ENCODE measurements at regions not wholly inside any gene's neighbourhood (a gene's known extent, or its start where the extent isn't known, plus 50 kb on each side); places are given as distances from the start of the nearest gene placed in this dataset.

DNA sequence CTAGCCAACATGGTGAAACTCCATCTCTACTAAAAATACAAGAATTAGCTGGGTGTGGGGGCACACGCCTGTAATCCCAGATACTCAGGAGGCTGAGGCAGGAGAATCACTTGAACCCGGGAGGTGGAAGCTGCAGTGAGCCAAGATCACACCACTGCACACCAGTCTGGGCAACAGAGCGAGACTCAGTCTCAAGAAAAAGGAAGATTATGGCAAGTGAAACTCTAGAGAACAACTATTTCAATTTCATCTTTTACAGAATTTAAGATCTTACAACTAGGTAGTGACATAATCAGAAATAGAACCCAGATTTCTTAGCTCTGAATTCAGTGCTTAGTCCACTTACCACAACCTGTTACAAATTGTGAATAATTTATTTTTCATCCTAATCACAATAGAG lies 108.8 kb upstream of the MAP3K1 start:
- no peaks in the 10 kb centered on the region for H3K27me3 ChIP-seq
- intact Hi-C loops (cut with DNase I; ENCODE audit: low total_unique reads), result no loop called here
- no peak overlapping the region for H3K4me3 ChIP-seq
- TF ChIP-seq, protein P1, sequence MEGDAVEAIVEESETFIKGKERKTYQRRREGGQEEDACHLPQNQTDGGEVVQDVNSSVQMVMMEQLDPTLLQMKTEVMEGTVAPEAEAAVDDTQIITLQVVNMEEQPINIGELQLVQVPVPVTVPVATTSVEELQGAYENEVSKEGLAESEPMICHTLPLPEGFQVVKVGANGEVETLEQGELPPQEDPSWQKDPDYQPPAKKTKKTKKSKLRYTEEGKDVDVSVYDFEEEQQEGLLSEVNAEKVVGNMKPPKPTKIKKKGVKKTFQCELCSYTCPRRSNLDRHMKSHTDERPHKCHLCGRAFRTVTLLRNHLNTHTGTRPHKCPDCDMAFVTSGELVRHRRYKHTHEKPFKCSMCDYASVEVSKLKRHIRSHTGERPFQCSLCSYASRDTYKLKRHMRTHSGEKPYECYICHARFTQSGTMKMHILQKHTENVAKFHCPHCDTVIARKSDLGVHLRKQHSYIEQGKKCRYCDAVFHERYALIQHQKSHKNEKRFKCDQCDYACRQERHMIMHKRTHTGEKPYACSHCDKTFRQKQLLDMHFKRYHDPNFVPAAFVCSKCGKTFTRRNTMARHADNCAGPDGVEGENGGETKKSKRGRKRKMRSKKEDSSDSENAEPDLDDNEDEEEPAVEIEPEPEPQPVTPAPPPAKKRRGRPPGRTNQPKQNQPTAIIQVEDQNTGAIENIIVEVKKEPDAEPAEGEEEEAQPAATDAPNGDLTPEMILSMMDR (IDR thresholded peaks at IDR 0.05), result no peak
- no peak for TF ChIP-seq POLR2A (IDR thresholded peaks at IDR 0.05)
- no peak for DNase-seq
- H3K27ac ChIP-seq, result no peak overlapping the region
- no peaks in the 10 kb centered on the region for H3K9me3 ChIP-seq
- WGBS, 2 donors, result 80 to 95% methylated on average over 3 of the region's 3 CpGs
- no peaks in the 10 kb centered on the region for H3K36me3 ChIP-seq (ENCODE audit: low read depth, missing control alignments)
- no peaks in the 10 kb centered on the region for H3K4me1 ChIP-seq

DNA sequence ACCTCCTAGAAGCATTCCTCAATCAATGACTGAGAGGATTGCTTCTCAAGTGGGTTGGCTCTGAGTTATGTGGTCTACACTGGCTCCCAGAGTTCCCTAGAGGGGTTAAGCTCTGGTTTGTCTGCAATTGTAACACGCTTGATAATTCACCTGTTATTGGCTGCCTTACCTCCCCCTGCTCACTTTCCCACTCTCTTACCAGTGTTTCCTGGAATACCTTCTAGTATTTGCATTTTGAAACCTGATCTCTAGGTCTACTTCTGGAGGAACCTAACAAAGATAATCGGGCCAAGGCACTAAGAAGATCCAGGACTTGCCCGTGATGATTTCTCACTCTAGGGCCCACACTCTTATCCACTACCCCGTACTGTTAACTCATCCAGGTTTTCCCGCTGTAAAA lies 110.1 kb upstream of the MAP3K1 start:
- H3K27ac ChIP-seq, result no peak overlapping the region
- H3K4me3 ChIP-seq, result no peak overlapping the region
- WGBS, 2 donors, result 72 to 79% methylated on average over 5 of the region's 5 CpGs
- no peaks in the 10 kb centered on the region for H3K9me3 ChIP-seq
- H3K36me3 ChIP-seq (ENCODE audit: low read depth, missing control alignments), result no peaks in the 10 kb centered on the region
- intact Hi-C loops (cut with DNase I; ENCODE audit: low total_unique reads), result no loop called here
- no peak for DNase-seq
- no peaks in the 10 kb centered on the region for H3K4me1 ChIP-seq
- TF ChIP-seq, protein P1 (IDR thresholded peaks at IDR 0.05), result no peak
- no peak for TF ChIP-seq POLR2A (IDR thresholded peaks at IDR 0.05)
- H3K27me3 ChIP-seq, result no peaks in the 10 kb centered on the region

DNA sequence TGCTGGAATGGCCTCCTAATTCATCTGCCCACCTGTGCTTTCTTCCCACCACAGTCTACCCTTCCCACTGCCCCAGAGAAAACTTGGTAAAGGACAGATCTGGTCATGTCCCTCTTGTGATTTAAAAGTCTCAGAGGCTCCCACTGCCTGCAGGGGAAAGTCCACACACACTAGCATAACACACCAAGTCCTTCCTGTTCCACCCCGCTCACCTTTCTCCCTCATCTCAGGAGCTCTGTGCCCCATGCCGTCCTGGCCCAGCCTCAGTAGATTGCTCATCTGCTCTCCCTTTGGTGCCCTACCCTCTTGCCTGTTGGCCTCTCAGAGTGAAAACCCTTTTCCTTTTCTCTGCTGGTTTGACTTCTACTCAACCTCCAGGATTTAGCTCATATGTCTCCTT lies 111.4 kb upstream of the MAP3K1 start:
- DNase-seq, result no peak
- no peak overlapping the region for H3K4me3 ChIP-seq
- peaks cover 8% of the 10 kb centered on the region for H3K4me1 ChIP-seq
- no peak for TF ChIP-seq POLR2A (IDR thresholded peaks at IDR 0.05)
- TF ChIP-seq, protein P1 (IDR thresholded peaks at IDR 0.05), result no peak
- 95 to 98% methylated on average over 2 of the region's 2 CpGs for WGBS, 2 donors
- intact Hi-C loops (cut with DNase I; ENCODE audit: low total_unique reads), result no loop called here
- no peak overlapping the region for H3K27ac ChIP-seq
- H3K27me3 ChIP-seq, result no peaks in the 10 kb centered on the region
- no peaks in the 10 kb centered on the region for H3K36me3 ChIP-seq (ENCODE audit: low read depth, missing control alignments)
- H3K9me3 ChIP-seq, result no peaks in the 10 kb centered on the region

DNA sequence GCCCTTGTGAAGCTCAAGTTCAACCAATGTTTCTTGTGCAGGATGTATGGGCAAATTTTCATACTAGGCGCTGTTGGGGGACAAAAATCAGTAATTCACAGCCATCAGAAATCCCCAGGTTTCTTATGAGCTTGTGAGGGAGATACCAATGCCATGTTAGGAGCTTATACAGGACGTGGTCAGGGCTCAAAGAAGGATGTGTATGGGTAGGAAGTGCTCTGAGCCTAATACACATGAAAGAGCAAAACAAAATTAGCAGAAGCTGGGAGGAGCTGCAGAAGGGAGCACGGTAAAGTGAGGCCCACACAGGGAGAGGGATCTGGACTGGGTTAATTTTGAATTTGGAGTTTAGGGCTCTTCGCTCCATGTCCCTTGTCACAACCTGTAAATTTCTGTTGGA lies 114.6 kb upstream of the MAP3K1 start:
- 85 to 90% methylated on average over 4 of the region's 4 CpGs for WGBS, 2 donors
- TF ChIP-seq POLR2A (IDR thresholded peaks at IDR 0.05), result no peak
- TF ChIP-seq, protein P1 (IDR thresholded peaks at IDR 0.05), result no peak
- peak overlapping the region in 1 of 2 donors; percentile 19 for H3K27ac ChIP-seq
- H3K36me3 ChIP-seq (ENCODE audit: low read depth, missing control alignments), result no peaks in the 10 kb centered on the region
- H3K4me3 ChIP-seq, result no peak overlapping the region
- peaks cover 19% of the 10 kb centered on the region for H3K4me1 ChIP-seq
- DNase-seq, result no peak
- intact Hi-C loops (cut with DNase I; ENCODE audit: low total_unique reads), result no loop called here
- no peaks in the 10 kb centered on the region for H3K9me3 ChIP-seq
- no peaks in the 10 kb centered on the region for H3K27me3 ChIP-seq

DNA sequence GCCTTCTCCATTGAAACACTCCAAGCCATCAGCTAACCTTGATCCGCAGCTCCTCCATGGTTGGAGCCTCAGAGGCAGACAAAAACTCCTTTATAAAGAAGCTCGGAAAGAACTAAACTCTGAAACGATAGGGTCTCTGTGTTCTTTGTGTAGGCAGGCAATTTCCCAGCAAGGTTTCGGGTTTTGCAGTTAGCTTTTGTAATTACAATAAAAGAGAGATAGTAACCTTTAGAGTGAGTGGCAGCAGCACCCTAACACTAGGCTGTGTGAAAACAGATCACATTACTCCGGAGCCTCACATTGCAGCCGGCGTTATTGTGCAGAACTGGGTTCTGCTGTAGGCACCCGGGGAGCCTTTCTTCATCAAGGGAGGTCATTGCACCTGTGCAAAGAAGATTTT lies 115.8 kb upstream of the MAP3K1 start:
- Histone ChIP-seq H3K36me3 (ENCODE audit: low read depth, missing control alignments) (no peaks in the 10 kb centered on the region), H3K9me3 (no peaks in the 10 kb centered on the region), H3K4me3 (no peak overlapping the region), H3K27ac (peak overlapping the region in 1 of 2 donors; percentile 45), H3K27me3 (no peaks in the 10 kb centered on the region), H3K4me1 (peaks cover 19% of the 10 kb centered on the region)
- TF ChIP-seq POLR2A (IDR thresholded peaks at IDR 0.05), result no peak
- TF ChIP-seq, protein P1 (IDR thresholded peaks at IDR 0.05), result no peak
- peak; percentile 27 for DNase-seq
- WGBS, 2 donors, result 31 to 52% methylated on average over 8 of the region's 8 CpGs
- intact Hi-C loops (cut with DNase I; ENCODE audit: low total_unique reads), result no loop called here

Data from testis (tissue), 2 donors.